KMS-11 (cell line): ENCODE measurements at regions not wholly inside any gene's neighbourhood (a gene's known extent, or its start where the extent isn't known, plus 50 kb on each side); places are given as distances from the start of the nearest gene placed in this dataset.

Experiments used
- H2AFZ ChIP-seq: fragments of 200-600 bp; sonication (generic); 2 replicates; pipeline ENCODE4 v1.6.1; 2016; ENCODE audit warnings: antibody characterized with exemption, mixed run types, low read depth
- H3K27ac ChIP-seq: fragments of 200-600 bp; sonication (generic); 2 replicates; pipeline ENCODE4 v1.6.1; 2016; ENCODE audit warnings: mild to moderate bottlenecking, mixed run types
- H3K27me3 ChIP-seq: fragments of 200-600 bp; sonication (generic); 2 replicates; pipeline ENCODE4 v1.6.1; 2017; ENCODE audit warnings: mild to moderate bottlenecking, low read depth, mixed run types, moderate library complexity; ENCODE audit not compliant: insufficient read depth
- H3K36me3 ChIP-seq: fragments of 200-600 bp; sonication (generic); 2 replicates; pipeline ENCODE4 v1.6.1; 2017; ENCODE audit warnings: mild to moderate bottlenecking, mixed run types; ENCODE audit not compliant: insufficient read depth
- H3K4me1 ChIP-seq: fragments of 200-600 bp; sonication (generic); 2 replicates; pipeline ENCODE4 v1.6.1; 2016; ENCODE audit warnings: mild to moderate bottlenecking, low read depth, mixed run types; ENCODE audit not compliant: poor library complexity, severe bottlenecking
- H3K4me2 ChIP-seq: fragments of 200-600 bp; sonication (generic); 2 replicates; pipeline ENCODE4 v1.7.0; 2016; ENCODE audit warnings: mild to moderate bottlenecking, mixed run types
- H3K4me3 ChIP-seq: fragments of 200-600 bp; sonication (generic); IDR thresholded peaks from 2 replicates; pipeline ENCODE4 v1.6.1; 2017; ENCODE audit warnings: low read depth, low read length, mixed read lengths; ENCODE audit not compliant: insufficient read depth
- H3K79me2 ChIP-seq: fragments of 200-600 bp; sonication (generic); 2 replicates; pipeline ENCODE4 v1.6.1; 2016; ENCODE audit warnings: low read depth, mixed run types; ENCODE audit not compliant: insufficient read depth
- H3K9ac ChIP-seq: fragments of 200-600 bp; sonication (generic); 2 replicates; pipeline ENCODE4 v1.6.1; 2016; ENCODE audit warnings: mild to moderate bottlenecking, mixed run types
- H4K20me1 ChIP-seq: fragments of 200-600 bp; sonication (generic); 2 replicates; pipeline ENCODE4 v1.6.1; 2016; ENCODE audit warnings: mild to moderate bottlenecking, mixed run types; ENCODE audit not compliant: insufficient read depth
- CTCF ChIP-seq: fragments of 200-600 bp; sonication (generic); conservative IDR thresholded peaks from 2 replicates; pipeline ENCODE4 v1.6.1; 2017; ENCODE audit warnings: low read depth, mild to moderate bottlenecking, antibody characterized with exemption, low read length, moderate library complexity, mixed read lengths

- Histone ChIP-seq H3K36me3 (no peaks in the 10 kb centered on the region), H2AFZ (no peak overlapping the region), H3K4me1 (no peaks in the 10 kb centered on the region), H3K27ac (no peak overlapping the region), H3K4me3 (no peak overlapping the region), H3K27me3 (no peaks in the 10 kb centered on the region), H3K79me2 (no peaks in the 10 kb centered on the region), H4K20me1 (no peaks in the 10 kb centered on the region), H3K9ac (no peak overlapping the region), H3K4me2 (no peak overlapping the region)
- no peak for TF ChIP-seq CTCF
Observed at GRCh38 chr3:78353231-78353630, 1313.3 kb downstream of the ROBO2 start.

GRCh38 chr3:78360849-78361248, 1321.0 kb downstream of the ROBO2 start:
- H3K27me3 ChIP-seq: no peaks in the 10 kb centered on the region
- TF ChIP-seq CTCF: no peak
- no peak overlapping the region for H3K4me2 ChIP-seq
- H3K9ac ChIP-seq: no peak overlapping the region
- H2AFZ ChIP-seq: no peak overlapping the region
- H3K4me3 ChIP-seq: no peak overlapping the region
- H3K36me3 ChIP-seq: no peaks in the 10 kb centered on the region
- no peaks in the 10 kb centered on the region for H3K4me1 ChIP-seq
- no peaks in the 10 kb centered on the region for H4K20me1 ChIP-seq
- no peaks in the 10 kb centered on the region for H3K79me2 ChIP-seq
- H3K27ac ChIP-seq: no peak overlapping the region

GRCh38 chr3:78368636-78369345, 1328.9 kb downstream of the ROBO2 start:
- no peak overlapping the region for H3K4me2 ChIP-seq
- H3K36me3 ChIP-seq: no peaks in the 10 kb centered on the region

GRCh38 chr3:78390221-78390620, 1350.3 kb downstream of the ROBO2 start:
- H3K27ac ChIP-seq: no peak overlapping the region
- TF ChIP-seq CTCF: no peak

More at GRCh38 chr3:78368636-78369345, 1328.9 kb downstream of the ROBO2 start:
- Histone ChIP-seq H3K79me2 (no peaks in the 10 kb centered on the region), H3K4me3 (no peak overlapping the region), H4K20me1 (no peaks in the 10 kb centered on the region), H3K27ac (no peak overlapping the region), H3K27me3 (no peaks in the 10 kb centered on the region), H3K9ac (no peak overlapping the region), H2AFZ (no peak overlapping the region), H3K4me1 (no peaks in the 10 kb centered on the region)
- no peak for TF ChIP-seq CTCF

More at GRCh38 chr3:78390221-78390620, 1350.3 kb downstream of the ROBO2 start:
- Histone ChIP-seq H3K4me2 (no peak overlapping the region), H3K79me2 (no peaks in the 10 kb centered on the region), H3K9ac (no peak overlapping the region), H3K27me3 (no peaks in the 10 kb centered on the region), H3K4me1 (no peaks in the 10 kb centered on the region), H3K4me3 (no peak overlapping the region), H4K20me1 (no peaks in the 10 kb centered on the region), H2AFZ (no peak overlapping the region), H3K36me3 (no peaks in the 10 kb centered on the region)
